ENCODE measurements at regions not wholly inside any gene's neighbourhood (a gene's known extent, or its start where the extent isn't known, plus 50 kb on each side); places are given as distances from the start of the nearest gene placed in this dataset.

GRCh38 chr6:51318674-51319073 lies 500.0 kb downstream of the TFAP2B start:
- H3K9ac ChIP-seq (ENCODE audit: insufficient read depth, low read depth, low read length) = no peak overlapping the region
- no peak overlapping the region for H3K4me3 ChIP-seq (replicated peaks in 1 of 3; ENCODE audit: insufficient read depth in 1 of 3, low read depth in 2 of 3, low read length in 3 of 3)
- BruUV-seq (replicated peaks) = no TSS peak
- DNase-seq (ENCODE audit: low spot score) (no peak), ATAC-seq (no peak), FAIRE-seq (no peak)
- ChIA-PET POLR2A (no interaction called here), CTCF (ENCODE audit: low intra/inter-chr PET ratio, low total read pairs) (no interaction called here)
- no peaks in the 10 kb centered on the region for H3K79me2 ChIP-seq (ENCODE audit: insufficient read depth, low read length)
- H3K4me1 ChIP-seq (ENCODE audit: insufficient read depth, low read length) = no peaks in the 10 kb centered on the region
- H3K36me3 ChIP-seq (replicated peaks in 1 of 2; ENCODE audit: control insufficient read depth in 1 of 2, insufficient read depth in 2 of 2, low read length in 2 of 2) = no peaks in the 10 kb centered on the region
- no peak overlapping the region for H3K4me2 ChIP-seq (ENCODE audit: low read depth, low read length)
- no peaks in the 10 kb centered on the region for H3K9me3 ChIP-seq (ENCODE audit: low read length)
- no peak overlapping the region for H2AFZ ChIP-seq (ENCODE audit: low read length)
- TF ChIP-seq GATA4 (IDR thresholded peaks at IDR 0.05; ENCODE audit: borderline replicate concordance, low read depth) (no peak), ZNF30 (CRISPR knock-in tag; IDR thresholded peaks at IDR 0.05) (no peak), ZNF33A (CRISPR knock-in tag; IDR thresholded peaks at IDR 0.05; ENCODE audit: borderline replicate concordance) (no peak), ZNF343 (CRISPR knock-in tag; IDR thresholded peaks at IDR 0.05) (no peak), HBP1 (CRISPR knock-in tag; IDR thresholded peaks at IDR 0.05; ENCODE audit: low read depth) (no peak), MAFF (IDR thresholded peaks at IDR 0.05; ENCODE audit: low read depth, low read length) (peak; percentile 73), ZNF674 (CRISPR knock-in tag; IDR thresholded peaks at IDR 0.05; ENCODE audit: low read depth) (no peak), MIER3 (CRISPR knock-in tag; IDR thresholded peaks at IDR 0.05; ENCODE audit: borderline replicate concordance) (no peak), MAFK (conservative IDR thresholded peaks at IDR 0.05 in 1 of 2, IDR thresholded peaks at IDR 0.05 in 1 of 2; ENCODE audit: low read length in 2 of 2) (peak; percentile 87 to 90), SOX5 (CRISPR knock-in tag; IDR thresholded peaks at IDR 0.05; ENCODE audit: borderline replicate concordance) (no peak), MXD3 (CRISPR knock-in tag; IDR thresholded peaks at IDR 0.05) (no peak), HDAC2 (CRISPR knock-in tag; IDR thresholded peaks at IDR 0.05) (no peak), FOSL2 (CRISPR knock-in tag; IDR thresholded peaks at IDR 0.05) (no peak), NR2F1 (CRISPR knock-in tag; IDR thresholded peaks at IDR 0.05) (no peak), MBNL3 (CRISPR knock-in tag; conservative IDR thresholded peaks at IDR 0.05) (no peak), TSC22D2 (CRISPR knock-in tag; IDR thresholded peaks at IDR 0.05; ENCODE audit: borderline replicate concordance) (no peak), ELF3 (CRISPR knock-in tag; IDR thresholded peaks at IDR 0.05) (no peak)
- H3K27ac ChIP-seq (ENCODE audit: extremely low read length, insufficient read depth, low read length) = no peak overlapping the region
- intact Hi-C loops (cut with micrococcal nuclease; ENCODE audit: unreplicated experiment) (no loop called here), in situ Hi-C loops (cut with HindIII; ENCODE audit: extremely low pct_ligation_motif_present, low pct_unique_long_range_greater_than_20kb) (no loop called here)
- no peaks in the 10 kb centered on the region for H3K27me3 ChIP-seq (ENCODE audit: control insufficient read depth in 1 of 2, insufficient read depth in 2 of 2, low read length in 2 of 2)
- WGBS (ENCODE audit: low lambda C conversion rate) = 21% methylated on average over 5 of the region's 5 CpGs
- no peaks in the 10 kb centered on the region for H4K20me1 ChIP-seq (ENCODE audit: insufficient read depth, low read length)
